T-cell (primary cell): ENCODE measurements at regions not wholly inside any gene's neighbourhood (a gene's known extent, or its start where the extent isn't known, plus 50 kb on each side); places are given as distances from the start of the nearest gene placed in this dataset.

Experiments
- ATAC-seq, 4 experiments: fragments of 200-7000 bp in 3 of 4; fragments of 150-1000 bp in 1 of 4; cut with Tn5 transposase; replicated peaks in 1 of 4; 1 replicate in 3 of 4; 2 replicates in 1 of 4; pipeline ENCODE4 v1.10.0; 2021; ENCODE audit warnings: moderate library complexity in 3 of 4, mild to moderate bottlenecking in 2 of 4, moderate number of reproducible peaks in 1 of 4
- CTCF ChIA-PET, 2 donors: fragments of 300-600 bp; sonication (Branson Sonifier 250); formaldehyde crosslinking; loops; one replicate each; lab custom pipeline; 2022; ENCODE audit warnings: antibody characterized with exemption in 2 of 2; lab: Charles Lee
- POLR2A ChIA-PET, 2 donors: fragments of 300-600 bp; sonication (Branson Sonifier 250); formaldehyde crosslinking; loops; one replicate each; lab custom pipeline; 2022; ENCODE audit warnings: antibody characterized with exemption in 2 of 2; lab: Charles Lee
- DNase-seq, 35 experiments: peaks; one replicate each; pipeline versions ENCODE4 v3.0.0 to v3.0.0-alpha.2; 2013 to 2023
- H3K27ac ChIP-seq: one replicate; pipeline ENCODE4 v1.5.1; 2013; ENCODE audit warnings: low read length
- H3K27me3 ChIP-seq, 2 experiments: replicated peaks in 1 of 2; 1 replicate in 1 of 2; 2 replicates in 1 of 2; pipeline versions ENCODE4 v1.6.1 to v1.7.0; 2013; ENCODE audit warnings: low read length in 1 of 2, mixed read lengths in 1 of 2; ENCODE audit not compliant: control insufficient read depth in 2 of 2, insufficient read depth in 2 of 2; ENCODE audit errors: extremely low read depth in 1 of 2
- H3K36me3 ChIP-seq, 2 donors: 1 replicate in 1 of 2; 2 replicates in 1 of 2; pipeline versions ENCODE4 v1.6.1 to v1.7.0; 2013; ENCODE audit warnings: low read length in 1 of 2; ENCODE audit not compliant: control insufficient read depth in 2 of 2, insufficient read depth in 1 of 2; ENCODE audit errors: extremely low read depth in 1 of 2
- H3K4me1 ChIP-seq, 2 experiments: 1 replicate in 1 of 2; 2 replicates in 1 of 2; pipeline versions ENCODE4 v1.6.1 to v1.7.0; 2013; ENCODE audit warnings: low read length in 2 of 2, mixed read lengths in 1 of 2; ENCODE audit not compliant: insufficient read depth in 2 of 2, control insufficient read depth in 1 of 2; ENCODE audit errors: extremely low read depth in 1 of 2
- H3K4me3 ChIP-seq, 2 donors: 1 replicate in 1 of 2; 2 replicates in 1 of 2; pipeline versions ENCODE4 v1.5.1 to v1.7.0; 2013; ENCODE audit warnings: mild to moderate bottlenecking in 2 of 2, low read length in 1 of 2, moderate library complexity in 1 of 2; ENCODE audit not compliant: control insufficient read depth in 1 of 2; ENCODE audit errors: extremely low read depth in 1 of 2
- H3K9me3 ChIP-seq: 2 replicates; pipeline ENCODE4 v1.7.0; 2013
- H3K27ac Mint-ChIP-seq, 2 donors: one replicate each; pipeline ENCODE4 v1.8.0; 2020 to 2021; ENCODE audit warnings: mild to moderate bottlenecking in 2 of 2, mixed read lengths in 2 of 2
- H3K27me3 Mint-ChIP-seq, 2 donors: one replicate each; pipeline ENCODE4 v1.8.0; 2021 to 2022; ENCODE audit warnings: mixed read lengths in 2 of 2
- H3K36me3 Mint-ChIP-seq: one replicate; pipeline ENCODE4 v1.8.0; 2021; ENCODE audit warnings: mixed read lengths
- H3K4me1 Mint-ChIP-seq, 3 donors: one replicate each; pipeline ENCODE4 v1.8.0; 2020 to 2022; ENCODE audit warnings: mixed read lengths in 3 of 3, mild to moderate bottlenecking in 1 of 3
- H3K4me3 Mint-ChIP-seq, 3 donors: one replicate each; pipeline ENCODE4 v1.8.0; 2020 to 2022; ENCODE audit warnings: mild to moderate bottlenecking in 3 of 3, mixed read lengths in 3 of 3, moderate library complexity in 3 of 3
- H3K9me3 Mint-ChIP-seq, 3 donors: one replicate each; pipeline ENCODE4 v1.8.0; 2020 to 2022; ENCODE audit warnings: mixed read lengths in 3 of 3
- WGBS: methylation state at CpG from one replicate; pipeline ENCODE4 v1.1.5; 2013; ENCODE audit warnings: missing lambda C conversion rate; ENCODE audit not compliant: insufficient coverage; 5-methylcytosine and 5-hydroxymethylcytosine counted together

- Mint-ChIP-seq H3K9me3 (no peaks in the 10 kb centered on the region), H3K36me3 (no peaks in the 10 kb centered on the region), H3K4me1 (no peaks in the 10 kb centered on the region), H3K27ac (no peak overlapping the region), H3K27me3 (peaks cover 2 to 4% of the 10 kb centered on the region in 2 donors), H3K4me3 (no peak overlapping the region)
- Histone ChIP-seq H3K4me1 (no peaks in the 10 kb centered on the region), H3K27ac (no peak overlapping the region), H3K4me3 (no peak overlapping the region), H3K9me3 (no peaks in the 10 kb centered on the region), H3K27me3 (peaks cover 0 to 2% of the 10 kb centered on the region in 2 experiments), H3K36me3 (no peaks in the 10 kb centered on the region)
- DNase-seq (no peak), ATAC-seq (no peak)
- CTCF ChIA-PET = no interaction called here
- no CpG with 5 or more reads among the region's 2 CpGs for WGBS
- POLR2A ChIA-PET = no interaction called here
These were observed 54.5 kb upstream of the SEMA6A start for GRCh38 chr5:116629168-116629567.

GRCh38 chr5:116626945-116627679, 52.5 kb upstream of the SEMA6A start:
- Histone ChIP-seq H3K9me3 (no peaks in the 10 kb centered on the region), H3K27ac (no peak overlapping the region), H3K36me3 (no peaks in the 10 kb centered on the region), H3K4me1 (no peaks in the 10 kb centered on the region), H3K27me3 (peaks cover 0 to 2% of the 10 kb centered on the region in 2 experiments), H3K4me3 (no peak overlapping the region)
- H3K27ac Mint-ChIP-seq = no peak overlapping the region
- POLR2A ChIA-PET = no interaction called here
- H3K27me3 Mint-ChIP-seq = peaks cover 0 to 4% of the 10 kb centered on the region in 2 donors
- H3K9me3 Mint-ChIP-seq = no peaks in the 10 kb centered on the region
- CTCF ChIA-PET = no interaction called here
- DNase-seq (no peak), ATAC-seq (no peak)
- no peaks in the 10 kb centered on the region for H3K4me1 Mint-ChIP-seq
- WGBS = 84% methylated on average over 2 of the region's 3 CpGs
- H3K36me3 Mint-ChIP-seq = no peaks in the 10 kb centered on the region
- no peak overlapping the region for H3K4me3 Mint-ChIP-seq

GRCh38 chr5:116626272-116626723, 51.7 kb upstream of the SEMA6A start:
- POLR2A ChIA-PET = no interaction called here
- CTCF ChIA-PET = interaction anchor here in 1 of 2 donors (0.6 kb wide), 1 partner anchor 177 kb away, joined by 4 read pairs; no protein-coding TSS in a partner anchor
- no peak overlapping the region for H3K4me3 Mint-ChIP-seq
- Histone ChIP-seq H3K27ac (no peak overlapping the region), H3K9me3 (no peaks in the 10 kb centered on the region), H3K4me3 (no peak overlapping the region), H3K27me3 (peaks cover 0 to 2% of the 10 kb centered on the region in 2 experiments), H3K36me3 (no peaks in the 10 kb centered on the region), H3K4me1 (no peaks in the 10 kb centered on the region)
- H3K4me1 Mint-ChIP-seq = no peaks in the 10 kb centered on the region
- no peak for DNase-seq
- no peak for ATAC-seq
- no peaks in the 10 kb centered on the region for H3K36me3 Mint-ChIP-seq
- no peaks in the 10 kb centered on the region for H3K9me3 Mint-ChIP-seq
- H3K27ac Mint-ChIP-seq = no peak overlapping the region
- 48% methylated on average over 6 of the region's 13 CpGs for WGBS
- peaks cover 0 to 4% of the 10 kb centered on the region in 2 donors for H3K27me3 Mint-ChIP-seq
